Loucy (cell line): ENCODE measurements at regions not wholly inside any gene's neighbourhood (a gene's known extent, or its start where the extent isn't known, plus 50 kb on each side); places are given as distances from the start of the nearest gene placed in this dataset.

ENCODE experiments used
- CTCF ChIP-seq: fragments of 200-600 bp; sonication (generic); conservative IDR thresholded peaks from 2 replicates; pipeline ENCODE4 v1.5.1; 2014; ENCODE audit warnings: mild to moderate bottlenecking, antibody characterized with exemption, low read length
- EZH2phosphoT487 ChIP-seq: fragments of 200-600 bp; IDR thresholded peaks from 2 replicates; pipeline ENCODE4 v1.6.1; 2018; ENCODE audit warnings: antibody characterized with exemption, mild to moderate bottlenecking, moderate library complexity, borderline replicate concordance

GRCh38 chr3:104791331-104791730 is 575.4 kb upstream of the ALCAM start:
- TF ChIP-seq CTCF (no peak), EZH2phosphoT487 (no peak)
